ENCODE measurements at regions not wholly inside any gene's neighbourhood (a gene's known extent, or its start where the extent isn't known, plus 50 kb on each side); places are given as distances from the start of the nearest gene placed in this dataset.

DNA sequence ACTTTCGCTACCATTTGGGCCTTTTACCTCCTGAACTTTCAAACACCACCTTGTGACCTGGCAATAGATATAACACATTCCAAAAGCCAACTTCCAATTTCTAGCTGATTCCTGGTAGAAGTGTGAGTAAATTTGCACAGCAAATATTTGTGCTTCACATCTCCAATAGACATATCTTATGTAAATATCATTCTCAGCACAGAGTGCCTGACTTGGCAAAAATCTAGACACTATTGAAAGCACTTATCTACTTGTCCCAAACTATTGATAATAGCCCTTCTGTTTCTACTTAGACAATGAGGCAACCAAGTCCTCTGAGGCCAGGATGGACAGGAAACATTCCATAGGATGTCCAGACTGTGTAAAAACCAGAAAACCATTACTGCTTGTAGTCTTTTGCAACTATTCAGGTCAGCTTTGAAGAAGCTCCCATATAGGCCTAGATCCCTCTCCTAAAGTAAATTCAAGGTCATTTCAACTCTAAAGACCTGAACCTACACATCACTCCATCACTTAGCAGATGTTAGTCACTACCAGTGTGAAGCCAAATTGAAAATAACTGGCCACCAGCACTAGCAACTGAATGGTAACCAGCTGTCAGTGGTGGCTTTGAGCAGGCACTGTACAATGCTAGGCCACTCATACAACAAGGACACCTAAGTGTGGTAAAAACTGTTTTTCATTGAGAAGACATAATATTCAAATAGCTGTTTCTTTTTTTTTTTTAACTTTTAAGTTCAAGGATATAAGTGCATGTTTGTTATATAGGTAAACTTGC lies 95.3 kb upstream of the RSPO3 start:
- H3K4me3 ChIP-seq (ENCODE audit: low read length) = no peak overlapping the region
- DNase-seq (ENCODE audit: low read depth) = no peak
- TF ChIP-seq, protein P1, sequence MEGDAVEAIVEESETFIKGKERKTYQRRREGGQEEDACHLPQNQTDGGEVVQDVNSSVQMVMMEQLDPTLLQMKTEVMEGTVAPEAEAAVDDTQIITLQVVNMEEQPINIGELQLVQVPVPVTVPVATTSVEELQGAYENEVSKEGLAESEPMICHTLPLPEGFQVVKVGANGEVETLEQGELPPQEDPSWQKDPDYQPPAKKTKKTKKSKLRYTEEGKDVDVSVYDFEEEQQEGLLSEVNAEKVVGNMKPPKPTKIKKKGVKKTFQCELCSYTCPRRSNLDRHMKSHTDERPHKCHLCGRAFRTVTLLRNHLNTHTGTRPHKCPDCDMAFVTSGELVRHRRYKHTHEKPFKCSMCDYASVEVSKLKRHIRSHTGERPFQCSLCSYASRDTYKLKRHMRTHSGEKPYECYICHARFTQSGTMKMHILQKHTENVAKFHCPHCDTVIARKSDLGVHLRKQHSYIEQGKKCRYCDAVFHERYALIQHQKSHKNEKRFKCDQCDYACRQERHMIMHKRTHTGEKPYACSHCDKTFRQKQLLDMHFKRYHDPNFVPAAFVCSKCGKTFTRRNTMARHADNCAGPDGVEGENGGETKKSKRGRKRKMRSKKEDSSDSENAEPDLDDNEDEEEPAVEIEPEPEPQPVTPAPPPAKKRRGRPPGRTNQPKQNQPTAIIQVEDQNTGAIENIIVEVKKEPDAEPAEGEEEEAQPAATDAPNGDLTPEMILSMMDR (conservative IDR thresholded peaks at IDR 0.05; ENCODE audit: low read depth, low read length) = no peak

DNA sequence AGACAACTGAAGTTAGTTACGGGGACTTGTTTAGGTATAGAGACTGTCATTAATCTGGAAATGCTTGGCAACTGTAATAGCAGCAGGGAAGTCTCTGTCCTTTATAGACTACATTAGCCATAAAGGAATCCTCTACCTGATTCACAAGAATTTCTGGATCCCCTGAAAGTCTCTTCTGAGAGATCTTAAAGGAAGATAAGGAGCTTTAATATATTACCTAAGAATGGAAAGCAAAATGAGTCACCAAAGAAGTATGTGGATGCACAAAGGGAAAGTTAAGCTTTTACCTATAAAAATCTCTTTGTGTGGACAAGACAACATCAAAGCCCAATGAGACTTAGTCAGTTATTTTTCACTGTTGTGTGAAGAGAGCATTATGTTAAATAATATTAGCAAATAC lies 92.2 kb upstream of the RSPO3 start:
- H3K4me3 ChIP-seq (ENCODE audit: low read length) = no peak overlapping the region
- no peak for DNase-seq (ENCODE audit: low read depth)
- TF ChIP-seq, protein P1 (conservative IDR thresholded peaks at IDR 0.05; ENCODE audit: low read depth, low read length) = no peak

DNA sequence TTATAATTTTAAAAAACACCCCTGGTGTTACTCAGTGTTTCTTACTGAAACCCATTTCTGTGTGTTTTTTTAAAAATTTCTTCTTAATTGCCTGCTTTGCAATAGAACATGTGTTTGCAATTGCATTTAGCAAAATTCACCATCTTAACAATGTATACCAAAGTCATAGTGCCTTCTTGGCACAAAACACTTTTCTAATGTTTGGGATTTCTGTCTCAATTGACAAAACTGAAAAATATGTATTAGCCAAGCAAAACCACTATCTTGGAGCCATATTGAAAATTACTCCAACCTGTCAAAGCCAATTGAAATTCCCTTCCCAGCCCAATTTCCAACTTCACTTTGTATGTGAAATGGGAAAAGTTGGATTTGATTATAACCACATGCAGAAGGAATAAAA lies 88.4 kb upstream of the RSPO3 start:
- H3K4me3 ChIP-seq (ENCODE audit: low read length) = no peak overlapping the region
- no peak for DNase-seq (ENCODE audit: low read depth)

DNA sequence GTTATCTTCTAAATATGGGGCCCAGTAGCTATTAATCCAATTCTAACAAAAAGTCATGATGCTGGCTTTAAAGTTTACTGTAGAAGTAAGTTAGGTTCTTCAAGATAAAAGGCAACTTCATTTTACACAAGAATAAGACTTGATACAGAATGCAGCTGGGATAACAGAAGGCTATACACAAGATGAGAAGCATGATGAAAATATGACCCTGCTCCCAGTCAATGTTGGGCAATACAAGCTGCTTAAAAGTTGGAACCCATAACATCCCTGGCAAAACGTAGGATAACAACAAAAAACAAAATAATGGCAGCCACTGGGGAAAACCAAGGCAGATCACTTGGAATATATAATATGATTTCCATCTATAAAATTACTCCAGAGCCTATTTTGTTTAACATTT lies 87.6 kb upstream of the RSPO3 start:
- no peak overlapping the region for H3K4me3 ChIP-seq (ENCODE audit: low read length)
- no peak for DNase-seq (ENCODE audit: low read depth)
- TF ChIP-seq, protein P1 (conservative IDR thresholded peaks at IDR 0.05; ENCODE audit: low read depth, low read length) = no peak

More for the DNA sequence above, 88.4 kb upstream of the RSPO3 start:
- TF ChIP-seq, protein P1 (conservative IDR thresholded peaks at IDR 0.05; ENCODE audit: low read depth, low read length) = no peak

DNA sequence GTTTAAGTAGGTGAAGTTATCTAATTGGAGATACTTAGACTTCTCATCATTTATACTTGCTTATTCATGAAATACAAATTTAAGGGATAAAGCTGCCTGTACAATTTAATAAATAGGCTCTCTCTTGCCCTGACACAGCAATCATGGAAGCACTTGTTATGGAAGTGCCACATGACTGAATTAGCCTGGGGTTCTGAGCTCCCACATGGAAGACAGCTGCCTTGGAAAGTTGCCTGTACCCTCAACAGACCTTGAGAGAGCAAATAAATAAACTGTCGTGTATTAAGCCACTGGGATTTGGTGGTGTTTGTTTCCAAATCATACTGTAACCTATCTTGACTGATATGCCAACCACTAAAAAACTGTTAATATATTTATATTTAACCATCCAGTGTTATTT lies 87.0 kb upstream of the RSPO3 start:
- no peak for DNase-seq (ENCODE audit: low read depth)
- H3K4me3 ChIP-seq (ENCODE audit: low read length) = no peak overlapping the region
- TF ChIP-seq, protein P1 (conservative IDR thresholded peaks at IDR 0.05; ENCODE audit: low read depth, low read length) = no peak

DNA sequence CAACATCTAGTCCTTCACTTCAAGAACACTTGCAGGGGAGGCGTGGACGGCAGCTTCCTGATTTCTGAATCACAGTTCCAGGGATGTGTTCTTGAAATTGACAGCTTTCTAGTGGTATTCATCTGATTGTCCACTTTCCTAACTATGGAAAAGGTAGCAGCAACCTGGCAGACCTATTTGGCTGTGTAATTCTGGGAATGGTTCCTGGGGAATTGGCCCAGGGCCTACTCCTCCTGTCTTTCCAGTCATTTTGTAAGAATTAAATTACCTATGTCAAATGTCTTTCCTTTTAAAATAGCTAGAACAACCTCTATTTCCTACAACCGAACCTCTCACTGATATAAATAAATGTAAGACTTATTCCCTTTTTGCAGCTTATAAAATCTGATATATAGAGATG lies 85.5 kb upstream of the RSPO3 start:
- DNase-seq (ENCODE audit: low read depth) = no peak
- TF ChIP-seq, protein P1 (conservative IDR thresholded peaks at IDR 0.05; ENCODE audit: low read depth, low read length) = no peak
- H3K4me3 ChIP-seq (ENCODE audit: low read length) = no peak overlapping the region

DNA sequence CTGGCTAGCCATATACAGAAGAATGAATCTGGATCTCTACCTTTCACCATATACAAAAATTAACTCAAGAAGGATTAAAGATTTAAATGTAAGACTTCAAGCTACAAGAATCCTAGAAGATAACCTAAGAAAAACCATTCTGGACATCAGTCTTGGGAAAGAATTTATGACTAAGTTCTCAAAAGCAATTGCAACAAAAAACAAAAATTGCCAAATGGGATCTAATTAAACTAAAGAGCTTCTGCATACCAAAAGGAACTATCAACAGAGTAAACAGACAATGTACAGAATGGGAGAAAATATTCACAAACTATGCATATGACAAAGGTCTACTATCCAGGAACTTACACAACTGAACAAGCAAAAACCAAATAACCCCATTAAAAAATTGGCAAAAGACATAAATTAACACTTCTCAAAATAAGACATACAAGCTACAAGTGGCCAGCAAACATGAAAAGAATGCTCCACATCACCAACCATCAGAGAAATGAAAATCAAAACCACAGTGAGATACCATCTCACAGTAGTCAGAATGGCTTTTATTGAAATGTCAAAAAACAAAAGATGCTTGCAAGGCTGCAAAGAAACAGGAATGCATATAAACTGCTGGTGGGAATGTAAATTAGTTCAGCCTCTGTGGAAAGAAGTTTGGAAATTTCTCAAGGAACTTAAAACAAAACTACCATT lies 66.8 kb upstream of the RSPO3 start:
- TF ChIP-seq, protein P1 (conservative IDR thresholded peaks at IDR 0.05; ENCODE audit: low read depth, low read length) = no peak
- DNase-seq (ENCODE audit: low read depth) = no peak
- no peak overlapping the region for H3K4me3 ChIP-seq (ENCODE audit: low read length)
